BLaER1 treated with 17β-estradiol and CSF1 and Interleukin-3, amounts not matched to agents 10 nM and 100 nM (cell line): ENCODE measurements at regions not wholly inside any gene's neighbourhood (a gene's known extent, or its start where the extent isn't known, plus 50 kb on each side); places are given as distances from the start of the nearest gene placed in this dataset.

Experiments used
- H3K27ac ChIP-seq, 11 experiments: shearing (Covaris generic); formaldehyde crosslinking; 2 replicates each; pipeline ENCODE4 v1.8.1; 2022
- H3K27me3 ChIP-seq, 11 experiments: shearing (Covaris generic); formaldehyde crosslinking; 2 replicates each; pipeline ENCODE4 v1.8.1; 2022
- H3K36me3 ChIP-seq, 11 experiments: shearing (Covaris generic); formaldehyde crosslinking; 2 replicates each; pipeline ENCODE4 v1.8.1; 2022
- H3K4me1 ChIP-seq, 10 experiments: shearing (Covaris generic); formaldehyde crosslinking; 2 replicates each; pipeline ENCODE4 v1.8.1; 2022
- H3K4me2 ChIP-seq, 11 experiments: shearing (Covaris generic); formaldehyde crosslinking; 2 replicates each; pipeline ENCODE4 v1.8.1; 2022
- H3K4me3 ChIP-seq, 10 experiments: shearing (Covaris generic); formaldehyde crosslinking; 2 replicates each; pipeline ENCODE4 v1.8.1; 2022
- H3K9ac ChIP-seq, 11 experiments: shearing (Covaris generic); formaldehyde crosslinking; 2 replicates each; pipeline ENCODE4 v1.8.1; 2022
- H3K9me3 ChIP-seq, 11 experiments: shearing (Covaris generic); formaldehyde crosslinking; replicated peaks in 1 of 11; 2 replicates each; pipeline ENCODE4 v1.8.1; 2022
- H4K20me1 ChIP-seq, 11 experiments: shearing (Covaris generic); formaldehyde crosslinking; 2 replicates each; pipeline ENCODE4 v1.8.1; 2022
- Cebpa-rat ChIP-seq, 11 experiments: shearing (Covaris generic); IDR thresholded peaks; 2 replicates each; pipeline ENCODE4 v1.8.1; 2022

DNA sequence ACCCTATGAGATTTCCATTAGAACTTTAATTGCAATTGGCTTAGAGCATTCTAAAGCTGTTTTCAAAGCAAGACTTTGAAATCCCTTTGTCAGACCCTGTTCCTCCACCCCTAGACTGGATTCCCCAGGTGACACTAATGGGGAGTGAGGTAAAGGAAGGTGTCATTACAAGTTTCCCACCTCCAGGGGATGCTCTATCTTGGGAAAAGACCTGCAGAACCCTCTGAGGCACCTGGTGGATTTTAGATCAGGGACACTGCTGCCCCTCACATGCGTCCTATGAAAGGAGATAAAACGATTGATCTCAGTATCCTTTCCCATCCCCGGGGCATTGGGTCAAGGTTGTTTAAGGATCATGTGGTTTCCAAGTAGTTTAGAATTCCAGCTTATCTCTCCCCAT, 80.3 kb upstream of the RGS4 start:
- H3K4me2 ChIP-seq = no peak overlapping the region
- H3K4me1 ChIP-seq = peaks cover 0 to 8% (median 0%) of the 10 kb centered on the region in 10 experiments; a peak in 4 of 20 replicates
- H3K36me3 ChIP-seq = no peaks in the 10 kb centered on the region
- no peak for TF ChIP-seq Cebpa-rat (IDR thresholded peaks at IDR 0.05)
- no peak overlapping the region for H3K27ac ChIP-seq
- no peak overlapping the region for H3K9ac ChIP-seq
- no peaks in the 10 kb centered on the region for H3K9me3 ChIP-seq
- no peaks in the 10 kb centered on the region for H4K20me1 ChIP-seq
- H3K4me3 ChIP-seq = no peak overlapping the region
- no peaks in the 10 kb centered on the region for H3K27me3 ChIP-seq

DNA sequence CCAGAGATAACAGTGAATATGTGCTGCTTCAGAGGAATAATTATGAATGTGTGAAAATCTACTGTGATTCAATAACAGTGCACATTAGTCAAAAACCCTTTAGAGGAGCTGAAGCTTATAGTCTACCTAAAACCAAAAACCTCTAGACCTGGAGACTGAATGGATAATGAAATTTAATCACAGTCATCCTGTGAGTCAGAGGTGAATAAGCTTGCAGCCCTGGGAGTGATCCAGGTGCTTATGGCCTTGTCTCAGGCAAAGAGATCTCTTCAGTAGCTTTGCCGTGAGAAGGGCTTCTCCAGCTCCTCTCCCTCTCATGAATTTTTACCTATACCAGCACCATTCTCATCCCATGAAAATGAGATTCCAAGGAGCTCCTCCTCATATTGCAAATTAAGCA, 81.3 kb upstream of the RGS4 start:
- no peak for TF ChIP-seq Cebpa-rat (IDR thresholded peaks at IDR 0.05)
- Histone ChIP-seq H3K27ac (no peak overlapping the region), H3K4me2 (0 out of 22 replicates have a peak overlapping the region, but pooled peaks of 2 of the 11 experiments have one; percentile 3 to 4), H3K36me3 (no peaks in the 10 kb centered on the region), H3K4me3 (no peak overlapping the region), H3K9ac (no peak overlapping the region), H3K4me1 (peaks cover 0 to 8% (median 0%) of the 10 kb centered on the region in 10 experiments; a peak in 4 of 20 replicates), H3K27me3 (no peaks in the 10 kb centered on the region), H3K9me3 (no peaks in the 10 kb centered on the region), H4K20me1 (no peaks in the 10 kb centered on the region)

DNA sequence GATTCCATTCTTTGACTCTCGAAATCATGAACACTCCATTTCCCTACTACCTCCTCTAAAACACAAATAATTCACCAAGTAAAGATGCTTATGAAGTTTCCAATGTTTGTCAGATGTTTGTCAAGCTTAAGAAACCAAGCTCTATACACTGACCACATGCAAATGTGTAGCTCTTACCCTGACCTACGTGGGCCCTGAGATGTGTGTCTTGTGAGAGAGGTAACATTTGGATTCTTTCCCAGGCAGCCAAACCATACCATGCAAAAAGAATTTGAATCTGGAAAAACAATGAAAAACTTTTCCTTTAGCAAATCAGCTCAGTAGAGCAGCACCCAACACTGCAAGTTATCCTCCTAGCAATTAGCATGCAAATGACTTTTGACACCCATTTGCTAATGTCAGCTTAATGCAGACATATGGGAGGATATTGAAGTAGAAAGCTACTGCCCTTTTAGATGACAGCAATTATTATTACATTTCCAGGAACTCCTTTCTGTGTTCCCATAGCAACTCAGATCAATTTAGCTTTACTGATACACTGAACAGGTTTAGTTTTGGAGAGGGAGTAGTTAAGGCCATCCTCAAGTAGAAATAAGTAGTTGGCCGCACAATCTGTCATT, 83.2 kb upstream of the RGS4 start:
- Histone ChIP-seq H3K4me1 (peaks cover 0 to 8% (median 0%) of the 10 kb centered on the region in 10 experiments; a peak in 4 of 20 replicates), H4K20me1 (no peaks in the 10 kb centered on the region), H3K4me2 (no peak overlapping the region), H3K9ac (no peak overlapping the region), H3K36me3 (no peaks in the 10 kb centered on the region), H3K27me3 (no peaks in the 10 kb centered on the region), H3K4me3 (no peak overlapping the region), H3K27ac (no peak overlapping the region), H3K9me3 (no peaks in the 10 kb centered on the region)
- TF ChIP-seq Cebpa-rat (IDR thresholded peaks at IDR 0.05) = no peak

DNA sequence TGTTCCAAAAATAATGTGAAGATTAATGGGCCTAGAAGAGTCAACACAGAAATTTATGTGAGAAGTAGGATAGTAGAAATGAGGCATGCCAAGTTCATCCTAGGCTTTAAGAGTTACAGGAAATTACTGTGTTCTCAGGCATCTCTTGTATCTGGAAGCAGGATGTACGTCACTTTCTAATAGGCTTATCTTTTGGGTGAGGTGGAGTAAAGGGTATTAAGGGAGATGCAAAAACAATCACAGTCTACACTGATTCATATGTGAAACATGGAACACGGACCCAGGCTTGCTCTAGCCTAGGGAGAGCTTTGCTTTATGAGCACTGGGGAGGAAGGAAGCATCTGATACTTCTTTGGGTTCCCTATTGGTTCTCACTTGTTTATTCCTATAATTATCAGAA, 84.5 kb upstream of the RGS4 start:
- H3K4me1 ChIP-seq = peaks cover 0 to 8% (median 0%) of the 10 kb centered on the region in 10 experiments; a peak in 4 of 20 replicates
- no peak overlapping the region for H3K4me2 ChIP-seq
- no peaks in the 10 kb centered on the region for H3K36me3 ChIP-seq
- no peaks in the 10 kb centered on the region for H3K27me3 ChIP-seq
- no peak overlapping the region for H3K4me3 ChIP-seq
- H3K9me3 ChIP-seq = no peaks in the 10 kb centered on the region
- TF ChIP-seq Cebpa-rat (IDR thresholded peaks at IDR 0.05) = no peak
- H3K27ac ChIP-seq = no peak overlapping the region
- H4K20me1 ChIP-seq = no peaks in the 10 kb centered on the region
- no peak overlapping the region for H3K9ac ChIP-seq

DNA sequence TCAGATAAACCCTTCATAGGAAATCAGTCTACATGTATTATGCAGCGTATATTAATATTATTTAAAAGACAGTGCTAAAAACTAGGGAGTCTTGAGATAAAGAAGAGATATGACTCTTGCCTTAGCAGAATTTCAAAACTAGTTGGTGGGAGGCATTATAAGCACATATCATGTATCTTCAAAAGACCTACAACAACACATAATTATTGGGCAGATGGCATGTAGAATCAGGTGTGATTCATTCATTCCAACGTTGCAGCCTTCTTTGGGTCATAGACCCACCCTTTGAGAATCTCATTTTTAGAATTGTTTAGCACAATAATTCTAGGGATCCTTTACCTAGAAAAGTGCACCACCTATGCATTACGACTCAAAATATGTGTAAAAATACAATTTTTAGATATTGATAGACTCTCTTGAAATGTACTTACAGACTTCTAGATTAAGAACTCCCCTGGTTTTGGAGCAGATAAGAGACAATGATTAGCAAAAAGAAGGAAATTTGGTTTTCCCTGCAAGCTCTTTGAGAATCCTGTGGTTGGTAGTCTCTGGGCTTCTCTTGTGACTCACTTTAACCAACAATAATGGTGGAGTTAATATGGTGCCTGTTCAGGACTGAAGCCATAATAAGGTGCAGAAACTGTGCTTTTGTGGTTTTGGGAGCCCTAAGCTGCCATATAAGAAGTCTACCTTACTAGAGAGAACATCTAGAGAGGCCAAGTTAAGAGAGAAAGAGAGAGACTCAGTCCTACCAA, 85.3 kb upstream of the RGS4 start:
- no peak overlapping the region for H3K27ac ChIP-seq
- H3K36me3 ChIP-seq = no peaks in the 10 kb centered on the region
- peaks cover 0 to 8% (median 0%) of the 10 kb centered on the region in 10 experiments; a peak in 4 of 20 replicates for H3K4me1 ChIP-seq
- no peak for TF ChIP-seq Cebpa-rat (IDR thresholded peaks at IDR 0.05)
- no peak overlapping the region for H3K9ac ChIP-seq
- H3K9me3 ChIP-seq = no peaks in the 10 kb centered on the region
- H3K4me3 ChIP-seq = no peak overlapping the region
- H4K20me1 ChIP-seq = no peaks in the 10 kb centered on the region
- H3K27me3 ChIP-seq = no peaks in the 10 kb centered on the region
- H3K4me2 ChIP-seq = no peak overlapping the region

DNA sequence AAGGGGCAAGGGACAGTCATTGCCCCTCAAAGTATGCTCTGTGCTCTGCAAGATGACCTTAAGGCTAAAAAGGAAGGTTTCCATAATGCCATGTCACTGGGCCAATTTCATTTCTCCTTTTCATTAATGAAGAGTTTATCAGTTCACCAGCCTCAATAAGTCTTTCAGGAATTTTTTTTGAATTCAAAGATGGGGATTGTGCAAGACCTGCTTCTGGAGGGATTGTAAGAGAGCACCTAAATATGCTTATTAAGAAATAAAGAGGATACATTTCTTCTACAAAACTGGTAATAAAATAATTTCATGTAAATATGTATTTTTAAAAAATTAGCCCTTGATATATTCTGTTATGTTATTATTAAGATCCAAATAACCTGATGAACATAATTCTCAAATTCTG, 86.8 kb upstream of the RGS4 start:
- Histone ChIP-seq H3K4me1 (peaks cover 0 to 2% (median 0%) of the 10 kb centered on the region in 10 experiments; a peak in 4 of 20 replicates), H3K27ac (no peak overlapping the region), H3K4me2 (no peak overlapping the region), H3K4me3 (no peak overlapping the region), H3K36me3 (no peaks in the 10 kb centered on the region), H3K27me3 (no peaks in the 10 kb centered on the region), H3K9me3 (no peaks in the 10 kb centered on the region), H4K20me1 (no peaks in the 10 kb centered on the region), H3K9ac (no peak overlapping the region)
- no peak for TF ChIP-seq Cebpa-rat (IDR thresholded peaks at IDR 0.05)

DNA sequence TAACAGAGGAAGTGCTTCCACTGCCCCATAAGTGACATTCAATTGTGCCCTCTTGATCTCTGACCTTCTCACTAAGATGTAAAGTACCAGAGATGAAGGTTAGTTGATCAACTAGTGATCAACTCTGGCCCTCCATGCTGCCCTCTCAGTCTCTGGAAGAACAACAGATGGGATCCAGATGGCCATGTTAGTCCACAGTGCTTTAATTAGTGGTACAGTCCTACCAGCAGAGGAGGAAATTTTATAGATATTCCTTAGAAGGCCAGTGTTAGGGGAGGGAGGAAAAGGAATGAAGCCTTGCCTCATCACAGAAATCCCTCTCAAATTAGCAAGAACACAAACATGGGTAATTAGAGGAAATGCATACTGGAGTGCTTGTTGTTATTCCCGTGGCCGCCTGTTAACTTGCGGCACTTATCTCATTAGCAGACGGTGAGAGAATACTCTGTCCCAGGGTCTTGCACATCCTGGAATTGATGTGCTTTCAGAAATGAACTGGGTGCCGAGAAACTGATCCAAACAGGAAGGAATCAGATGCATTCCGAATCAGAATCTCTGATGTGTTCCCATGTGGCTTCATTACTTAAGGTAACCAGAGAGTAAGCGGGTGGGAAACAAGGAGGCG, 91.1 kb upstream of the RGS4 start:
- no peaks in the 10 kb centered on the region for H3K36me3 ChIP-seq
- no peaks in the 10 kb centered on the region for H4K20me1 ChIP-seq
- no peak for TF ChIP-seq Cebpa-rat (IDR thresholded peaks at IDR 0.05)
- no peak overlapping the region for H3K4me2 ChIP-seq
- no peaks in the 10 kb centered on the region for H3K27me3 ChIP-seq
- no peaks in the 10 kb centered on the region for H3K4me1 ChIP-seq
- H3K4me3 ChIP-seq = no peak overlapping the region
- no peak overlapping the region for H3K27ac ChIP-seq
- H3K9me3 ChIP-seq = no peaks in the 10 kb centered on the region
- no peak overlapping the region for H3K9ac ChIP-seq

DNA sequence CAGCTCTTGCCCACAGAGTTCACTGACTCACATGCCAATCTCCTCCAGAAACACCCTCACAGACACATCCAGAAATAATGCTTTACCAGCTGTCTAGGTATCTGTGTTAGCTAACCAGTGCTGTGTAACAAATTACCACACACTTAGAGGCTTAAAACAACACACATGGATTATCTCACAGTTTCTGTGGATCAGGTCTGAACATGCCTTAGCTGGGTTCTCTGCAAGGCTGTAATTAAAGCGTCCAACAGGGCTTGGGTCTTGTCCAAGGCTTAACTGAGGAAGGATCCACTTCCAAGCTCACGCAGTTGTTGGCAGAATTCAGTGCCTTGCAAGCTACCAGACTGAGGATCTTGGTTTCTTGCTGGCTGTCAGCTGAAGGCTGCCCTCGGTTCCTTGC, 92.5 kb upstream of the RGS4 start:
- Histone ChIP-seq H3K27ac (no peak overlapping the region), H3K4me3 (no peak overlapping the region), H3K36me3 (no peaks in the 10 kb centered on the region), H3K9me3 (no peaks in the 10 kb centered on the region), H3K4me1 (no peaks in the 10 kb centered on the region), H4K20me1 (no peaks in the 10 kb centered on the region), H3K27me3 (no peaks in the 10 kb centered on the region), H3K9ac (no peak overlapping the region), H3K4me2 (no peak overlapping the region)
- TF ChIP-seq Cebpa-rat (IDR thresholded peaks at IDR 0.05) = no peak

DNA sequence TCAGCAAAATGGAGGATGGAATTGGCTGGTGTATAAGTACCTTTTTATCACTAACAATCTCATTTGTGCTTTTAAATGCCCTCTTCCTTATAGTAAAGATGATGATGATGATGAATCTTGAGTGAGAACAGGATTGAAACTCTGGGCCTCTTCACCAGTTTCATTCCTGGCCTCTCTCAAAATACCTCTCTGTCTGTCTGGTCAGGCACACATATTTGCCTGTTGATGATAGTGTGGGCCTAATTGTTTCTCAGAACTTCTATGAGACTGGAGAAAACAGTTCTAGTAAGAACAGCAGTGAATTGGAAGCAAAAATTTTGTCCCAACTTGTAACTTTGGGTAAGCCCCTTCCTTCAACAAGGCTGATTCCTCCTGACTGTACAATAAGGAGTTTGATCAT, 94.4 kb upstream of the RGS4 start:
- Histone ChIP-seq H3K4me1 (no peaks in the 10 kb centered on the region), H3K4me2 (no peak overlapping the region), H3K9ac (no peak overlapping the region), H3K36me3 (no peaks in the 10 kb centered on the region), H4K20me1 (no peaks in the 10 kb centered on the region), H3K27me3 (no peaks in the 10 kb centered on the region), H3K4me3 (no peak overlapping the region), H3K9me3 (no peaks in the 10 kb centered on the region), H3K27ac (no peak overlapping the region)
- TF ChIP-seq Cebpa-rat (IDR thresholded peaks at IDR 0.05) = no peak
